ENCODE measurements at regions not wholly inside any gene's neighbourhood (a gene's known extent, or its start where the extent isn't known, plus 50 kb on each side); places are given as distances from the start of the nearest gene placed in this dataset.

DNA sequence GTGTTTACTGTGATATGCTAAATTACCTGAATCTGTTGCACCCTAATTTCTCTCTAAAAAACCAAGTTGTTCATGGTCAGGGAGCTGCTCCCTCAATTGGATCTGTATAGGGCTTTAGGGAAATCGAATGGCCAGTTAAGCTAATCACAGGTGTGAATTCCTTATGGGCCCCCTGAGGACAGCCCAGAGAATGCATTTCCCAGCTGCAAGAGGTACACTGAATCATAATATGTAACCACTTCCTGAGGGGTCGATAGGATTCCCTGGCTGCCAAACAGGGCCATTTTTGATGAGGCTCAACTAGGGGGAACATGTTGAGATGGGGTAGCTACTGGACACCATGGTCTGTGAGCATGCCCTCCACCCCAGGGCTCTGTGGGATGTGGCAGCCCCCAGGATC, 478.6 kb downstream of the CCDC171 start:
- TF ChIP-seq, protein P1, sequence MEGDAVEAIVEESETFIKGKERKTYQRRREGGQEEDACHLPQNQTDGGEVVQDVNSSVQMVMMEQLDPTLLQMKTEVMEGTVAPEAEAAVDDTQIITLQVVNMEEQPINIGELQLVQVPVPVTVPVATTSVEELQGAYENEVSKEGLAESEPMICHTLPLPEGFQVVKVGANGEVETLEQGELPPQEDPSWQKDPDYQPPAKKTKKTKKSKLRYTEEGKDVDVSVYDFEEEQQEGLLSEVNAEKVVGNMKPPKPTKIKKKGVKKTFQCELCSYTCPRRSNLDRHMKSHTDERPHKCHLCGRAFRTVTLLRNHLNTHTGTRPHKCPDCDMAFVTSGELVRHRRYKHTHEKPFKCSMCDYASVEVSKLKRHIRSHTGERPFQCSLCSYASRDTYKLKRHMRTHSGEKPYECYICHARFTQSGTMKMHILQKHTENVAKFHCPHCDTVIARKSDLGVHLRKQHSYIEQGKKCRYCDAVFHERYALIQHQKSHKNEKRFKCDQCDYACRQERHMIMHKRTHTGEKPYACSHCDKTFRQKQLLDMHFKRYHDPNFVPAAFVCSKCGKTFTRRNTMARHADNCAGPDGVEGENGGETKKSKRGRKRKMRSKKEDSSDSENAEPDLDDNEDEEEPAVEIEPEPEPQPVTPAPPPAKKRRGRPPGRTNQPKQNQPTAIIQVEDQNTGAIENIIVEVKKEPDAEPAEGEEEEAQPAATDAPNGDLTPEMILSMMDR (IDR thresholded peaks at IDR 0.05; ENCODE audit: borderline replicate concordance, extremely low read depth, low read length, poor library complexity, severe bottlenecking), result no peak
- no peak for TF ChIP-seq EZH2 (IDR thresholded peaks at IDR 0.05; ENCODE audit: borderline replicate concordance, low read depth, low read length, severe bottlenecking)

Measured in DND-41 (cell line).